GM18519 (cell line): ENCODE measurements at regions not wholly inside any gene's neighbourhood (a gene's known extent, or its start where the extent isn't known, plus 50 kb on each side); places are given as distances from the start of the nearest gene placed in this dataset.

Experiments
- ATAC-seq: cut with Tn5 transposase; IDR thresholded peaks from one replicate; pipeline ENCODE4 v1.9.1; 2021; ENCODE audit warnings: mild to moderate bottlenecking, moderate library complexity; ENCODE audit not compliant: unreplicated experiment, low FRiP score

DNA sequence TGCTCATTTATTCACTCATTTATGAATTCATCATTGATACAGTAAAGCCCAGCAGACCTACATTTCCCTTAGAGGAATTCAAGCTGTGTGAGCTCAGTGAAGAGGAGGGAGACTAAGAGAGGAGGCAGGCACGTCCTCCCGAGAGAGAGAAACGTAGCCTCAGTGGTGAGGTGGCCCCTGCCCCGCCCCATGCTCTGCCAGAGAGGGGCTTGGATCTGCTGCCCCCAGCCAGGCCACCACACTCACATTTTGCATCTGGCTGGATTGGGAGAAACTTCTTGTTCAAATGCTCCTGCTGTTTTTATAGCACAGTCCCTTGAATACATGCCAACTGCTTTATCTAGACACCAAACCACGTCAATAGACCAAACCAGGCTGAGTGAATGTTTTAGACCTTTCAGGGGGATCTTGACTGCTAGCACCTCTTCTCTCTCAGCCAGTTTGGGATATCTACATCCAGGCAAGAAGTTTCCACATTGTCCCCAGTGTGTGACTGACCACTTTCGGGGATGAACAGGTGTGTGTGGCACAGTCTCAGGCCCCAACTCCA is 67.7 kb upstream of the AJAP1 start:
- ATAC-seq, result no peak

GRCh38 chr1:4587721-4588120 is 66.7 kb upstream of the AJAP1 start:
- no peak for ATAC-seq

GRCh38 chr1:4590756-4591155 is 63.7 kb upstream of the AJAP1 start:
- ATAC-seq, result no peak

GRCh38 chr1:4591926-4592325 is 62.5 kb upstream of the AJAP1 start:
- no peak for ATAC-seq

- no peak for ATAC-seq
These were observed 61.3 kb upstream of the AJAP1 start for GRCh38 chr1:4593106-4593505.

- ATAC-seq, result no peak
These were observed 60.0 kb upstream of the AJAP1 start for GRCh38 chr1:4594286-4594991.

DNA sequence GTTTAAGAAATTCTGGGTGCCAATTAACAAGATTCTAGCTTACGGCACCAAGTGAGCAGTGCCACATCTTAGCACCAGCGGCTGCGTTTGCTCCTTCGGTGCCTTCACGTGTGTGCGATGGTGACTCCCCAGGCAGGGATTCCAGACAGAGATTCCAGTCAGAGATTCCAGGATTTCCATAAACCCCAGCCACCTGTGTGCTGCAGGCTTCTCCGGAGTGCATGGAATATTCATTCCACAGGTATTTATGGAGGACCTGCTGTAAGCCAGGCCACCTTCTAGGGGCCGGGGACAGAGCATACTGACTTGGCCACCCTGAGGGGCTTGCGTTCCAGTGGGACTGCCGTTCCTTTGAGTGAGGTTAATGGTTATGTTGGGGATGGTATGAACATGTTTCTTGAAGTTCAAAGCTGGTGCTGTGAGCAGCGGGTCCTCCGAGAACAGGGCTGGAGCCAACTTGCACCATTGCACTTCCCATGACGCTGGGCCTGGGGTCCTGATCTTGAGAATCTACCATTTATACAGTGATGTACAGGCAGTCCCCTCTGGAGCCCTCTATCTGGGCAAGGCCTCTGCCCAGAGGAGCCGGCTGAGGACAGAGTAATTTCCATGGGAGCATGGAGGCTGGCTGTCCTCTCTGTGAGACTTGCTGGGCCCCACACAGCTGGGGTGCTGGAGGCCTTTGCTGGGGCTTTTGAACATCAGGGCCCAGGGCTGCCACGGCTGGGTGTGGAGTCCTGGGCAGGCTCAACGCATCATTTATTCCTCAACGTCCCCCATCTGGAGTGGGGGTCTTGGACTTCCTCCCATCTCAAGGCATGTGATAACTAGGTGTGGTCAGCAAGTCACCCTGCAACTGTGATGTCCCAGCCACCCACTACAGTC is 58.8 kb upstream of the AJAP1 start:
- ATAC-seq, result no peak

- ATAC-seq, result no peak
These were observed 57.9 kb upstream of the AJAP1 start for GRCh38 chr1:4596486-4596885.

DNA sequence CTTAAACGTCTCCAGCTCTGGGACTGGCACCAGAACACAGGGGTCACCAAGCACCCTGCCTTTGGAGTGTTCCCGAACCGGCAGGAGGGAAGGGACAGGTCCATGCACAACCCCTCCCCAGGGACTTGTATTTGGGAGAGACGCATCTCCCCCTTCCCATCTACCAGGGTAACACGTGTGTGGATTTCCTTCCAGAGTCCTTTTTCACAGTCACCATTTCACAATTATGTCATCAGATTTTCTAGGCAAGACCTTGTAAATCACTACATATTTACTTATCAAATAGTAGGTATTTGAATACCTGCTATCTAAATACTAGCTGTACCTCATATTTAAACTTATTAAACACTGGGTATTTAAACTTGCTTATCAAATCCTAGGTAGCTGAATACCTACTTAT is 57.4 kb upstream of the AJAP1 start:
- ATAC-seq, result no peak

DNA sequence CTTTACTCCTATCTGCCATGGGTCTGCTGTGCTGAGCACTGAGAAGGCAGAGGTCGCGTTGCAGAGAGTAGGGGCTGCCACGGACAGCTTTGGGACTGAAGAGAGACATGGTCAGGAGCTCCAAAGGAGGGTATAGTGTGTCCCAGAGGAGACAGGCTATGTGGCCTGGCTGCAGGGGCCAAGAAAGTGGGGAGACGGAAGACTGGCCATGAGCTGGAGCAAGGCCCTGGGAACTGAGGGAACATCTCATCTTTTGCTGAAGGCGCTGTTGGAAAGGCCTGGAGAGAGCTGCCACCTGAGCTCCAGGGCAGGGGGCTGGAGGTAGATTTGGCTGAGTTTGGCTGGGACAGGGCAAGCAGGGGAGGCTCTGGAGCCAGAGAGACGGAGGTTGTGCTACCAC is 55.8 kb upstream of the AJAP1 start:
- no peak for ATAC-seq

- ATAC-seq, result no peak
These were observed 54.9 kb upstream of the AJAP1 start for GRCh38 chr1:4599521-4599920.

GRCh38 chr1:4599951-4600481 is 54.4 kb upstream of the AJAP1 start:
- no peak for ATAC-seq

DNA sequence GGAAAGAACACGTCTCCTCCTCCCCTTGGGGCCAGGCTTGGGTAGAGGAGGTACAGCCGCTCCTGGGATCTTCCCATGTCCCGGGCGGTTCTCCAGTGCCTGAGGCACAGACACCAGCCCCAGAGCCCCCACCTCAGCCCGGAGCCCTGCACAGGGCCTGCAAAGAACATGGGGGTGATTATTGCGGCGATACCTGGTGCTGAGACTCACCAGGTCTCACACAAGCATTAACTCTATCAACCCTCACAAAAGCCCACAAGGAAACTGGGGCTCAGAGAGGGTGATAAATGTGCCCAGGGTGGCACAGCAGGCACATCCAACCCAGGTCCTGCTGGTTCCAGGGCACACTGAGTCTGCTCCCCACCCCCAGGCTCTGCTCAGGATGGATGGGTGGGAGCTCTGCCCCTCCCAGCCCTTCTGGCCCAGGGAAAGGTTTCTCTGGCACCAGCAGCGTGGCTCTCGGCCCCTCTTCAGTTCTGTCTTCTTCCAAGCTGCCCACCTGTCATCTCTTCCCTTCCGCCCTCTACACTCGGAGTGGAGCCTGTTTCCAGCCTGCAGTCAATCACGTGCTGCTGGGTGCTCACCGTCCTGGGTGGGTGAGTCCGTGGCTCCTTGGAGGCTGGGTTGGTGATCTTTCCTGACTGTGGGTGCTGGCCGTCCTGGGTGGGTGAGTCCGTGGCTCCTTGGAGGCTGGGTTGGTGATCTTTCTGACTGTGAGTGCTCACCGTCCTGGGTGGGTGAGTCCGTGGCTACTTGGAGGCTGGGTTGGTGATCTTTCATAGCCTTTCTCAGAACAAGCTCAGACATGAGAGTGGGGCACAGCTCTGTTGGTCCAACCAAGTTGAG is 53.6 kb upstream of the AJAP1 start:
- no peak for ATAC-seq

DNA sequence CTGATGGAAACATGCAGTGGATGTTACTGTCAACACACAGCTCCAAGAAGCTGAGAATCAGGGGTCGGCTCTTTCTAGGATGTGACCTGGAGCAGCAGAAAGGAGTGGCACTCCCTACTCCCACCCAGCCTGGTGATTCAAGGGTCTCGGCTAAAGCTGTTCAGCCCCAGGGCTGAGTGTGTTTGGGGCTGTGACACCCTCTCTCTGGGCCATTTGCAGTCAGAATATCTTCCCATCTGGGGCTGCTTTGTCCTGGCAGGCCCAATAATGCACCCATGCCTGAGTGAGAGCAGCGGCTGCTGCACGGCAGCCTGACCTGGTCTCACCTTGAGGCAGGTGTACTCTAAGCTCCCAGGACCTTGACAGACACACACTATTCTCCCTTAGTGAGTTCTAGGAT is 52.5 kb upstream of the AJAP1 start:
- no peak for ATAC-seq

- ATAC-seq, result no peak
These were observed 51.7 kb upstream of the AJAP1 start for GRCh38 chr1:4602462-4603294.

DNA sequence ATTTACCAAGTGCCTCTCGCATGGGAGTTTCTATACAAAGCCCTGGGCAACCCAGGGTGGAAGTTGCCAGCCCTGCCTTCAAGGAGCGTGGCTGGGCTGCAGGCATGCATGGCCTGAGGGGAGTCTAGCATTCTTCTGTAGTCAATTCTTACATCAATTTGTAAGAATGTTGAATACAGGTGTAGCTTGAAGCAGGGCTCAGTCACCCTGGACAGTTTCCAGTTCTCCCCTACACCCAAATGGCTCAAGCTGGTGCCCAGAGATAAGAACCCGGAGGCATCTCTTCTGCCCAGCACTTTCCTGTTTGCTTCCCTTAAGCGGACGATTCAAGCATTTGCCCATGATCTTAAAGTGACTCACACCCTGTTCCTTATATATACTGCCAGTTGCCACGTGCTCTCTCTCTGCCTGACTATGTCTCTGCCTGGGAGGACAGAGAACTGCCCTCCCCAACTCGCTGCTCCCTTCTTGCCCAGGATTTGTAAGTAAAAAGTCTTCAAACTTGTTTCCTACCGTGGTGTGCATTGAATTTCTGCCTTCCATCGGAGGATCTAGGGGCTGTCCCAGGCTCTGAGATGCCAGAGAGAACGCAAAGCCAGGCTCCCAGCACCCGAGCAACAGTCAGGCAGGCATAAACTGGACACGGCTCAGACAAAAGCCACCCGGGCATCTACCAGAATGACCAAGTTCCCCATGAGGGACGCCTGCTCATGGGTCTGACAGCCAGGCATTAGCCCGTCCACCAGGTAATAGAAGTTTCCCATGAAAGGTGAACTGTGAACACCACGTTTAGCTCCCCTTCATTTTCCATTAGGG is 50.9 kb upstream of the AJAP1 start:
- ATAC-seq, result no peak
